ENCODE measurements at regions not wholly inside any gene's neighbourhood (a gene's known extent, or its start where the extent isn't known, plus 50 kb on each side); places are given as distances from the start of the nearest gene placed in this dataset.

DNA sequence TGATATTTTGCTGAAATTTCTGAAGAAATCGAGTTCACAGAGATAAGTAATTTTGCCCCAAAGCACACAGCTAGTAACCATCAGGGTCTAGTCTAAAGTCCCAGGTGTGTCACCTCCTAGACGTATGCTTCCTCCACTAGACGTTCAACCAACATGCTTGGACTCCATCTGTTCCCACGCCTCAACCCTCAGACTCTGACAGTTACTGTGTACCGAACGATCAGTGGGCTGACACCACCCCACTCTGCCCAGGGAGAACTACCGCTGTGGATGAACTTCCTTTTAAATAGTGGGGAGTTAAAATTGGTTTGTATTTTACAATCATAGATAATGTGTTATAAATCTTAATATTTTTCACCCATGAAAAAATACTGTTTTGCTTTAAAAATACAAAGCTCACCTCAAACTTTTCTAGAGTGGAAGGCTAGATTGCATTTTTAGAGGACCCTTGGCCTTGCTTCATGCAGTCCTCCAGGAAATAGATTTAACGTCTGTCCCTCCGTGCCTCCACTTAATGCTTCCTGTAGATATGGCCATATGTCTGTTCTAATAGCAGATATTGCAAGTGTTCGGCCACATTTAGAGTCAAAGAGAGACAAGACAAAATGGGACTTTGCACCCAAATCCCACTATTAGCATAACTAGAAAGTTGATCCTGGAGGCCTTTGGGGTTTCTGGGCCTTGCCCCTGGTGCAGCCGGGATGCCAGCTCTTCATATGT lies 91.4 kb upstream of the ZPBP start:
- Histone ChIP-seq H3K27ac (ENCODE audit: insufficient read depth, low read length, poor library complexity, severe bottlenecking) (no peak overlapping the region), H3K36me3 (ENCODE audit: control insufficient read depth, insufficient read depth, low read length) (no peaks in the 10 kb centered on the region), H3K4me3 (ENCODE audit: low read depth, low read length) (no peak overlapping the region), H3K27me3 (ENCODE audit: control insufficient read depth, insufficient read depth, low read length) (peaks cover 2% of the 10 kb centered on the region), H3K9me3 (ENCODE audit: control insufficient read depth in 2 of 2, low read length in 2 of 2) (no peaks in the 10 kb centered on the region), H3K4me1 (ENCODE audit: control insufficient read depth, insufficient read depth, low read length, poor library complexity, severe bottlenecking) (no peaks in the 10 kb centered on the region)
- H3K4me1 Mint-ChIP-seq = peaks cover 0 to 3% (median 0%) of the 10 kb centered on the region in 4 donors
- no peak overlapping the region for H3K4me3 Mint-ChIP-seq
- peaks cover 0 to 5% (median 1%) of the 10 kb centered on the region in 7 donors for H3K9me3 Mint-ChIP-seq
- ATAC-seq (ENCODE audit: low read depth in 2 of 2) = no peak
- peak overlapping the region in 1 of 3 donors; percentile 60 for H3K27ac Mint-ChIP-seq
- H3K27me3 Mint-ChIP-seq = no peaks in the 10 kb centered on the region
- H3K36me3 Mint-ChIP-seq = no peaks in the 10 kb centered on the region
- DNase-seq = no peak

DNA sequence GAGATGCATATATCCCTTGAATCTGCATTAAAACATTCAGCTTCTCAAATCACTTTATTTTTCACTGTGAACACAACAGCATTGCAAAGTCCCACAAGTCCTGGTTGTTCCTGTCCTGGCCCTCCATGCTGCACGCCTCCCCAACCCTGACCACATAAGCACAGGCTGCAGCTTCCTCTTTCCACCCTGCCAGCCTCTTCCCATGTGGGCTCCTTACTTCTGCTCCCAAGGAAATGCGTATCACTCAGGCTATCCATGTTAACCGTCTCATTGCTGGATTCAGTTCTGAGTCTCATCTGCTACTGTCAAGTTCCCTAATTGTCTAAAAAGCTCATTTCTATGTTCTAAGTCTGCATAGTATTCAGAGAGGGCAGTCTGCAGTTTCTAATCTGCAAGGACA lies 89.7 kb upstream of the ZPBP start:
- Mint-ChIP-seq H3K4me3 (no peak overlapping the region), H3K4me1 (peaks cover 0 to 3% (median 0%) of the 10 kb centered on the region in 4 donors), H3K27ac (no peak overlapping the region), H3K27me3 (peaks cover 2% of the 10 kb centered on the region), H3K9me3 (peaks cover 0 to 1% (median 0%) of the 10 kb centered on the region in 7 donors), H3K36me3 (no peaks in the 10 kb centered on the region)
- Histone ChIP-seq H3K27me3 (ENCODE audit: control insufficient read depth, insufficient read depth, low read length) (no peaks in the 10 kb centered on the region), H3K4me3 (ENCODE audit: low read depth, low read length) (no peak overlapping the region), H3K4me1 (ENCODE audit: control insufficient read depth, insufficient read depth, low read length, poor library complexity, severe bottlenecking) (no peaks in the 10 kb centered on the region), H3K27ac (ENCODE audit: insufficient read depth, low read length, poor library complexity, severe bottlenecking) (no peak overlapping the region), H3K36me3 (ENCODE audit: control insufficient read depth, insufficient read depth, low read length) (no peaks in the 10 kb centered on the region), H3K9me3 (ENCODE audit: control insufficient read depth in 2 of 2, low read length in 2 of 2) (no peaks in the 10 kb centered on the region)
- no peak for DNase-seq
- ATAC-seq (ENCODE audit: low read depth in 2 of 2) = no peak

DNA sequence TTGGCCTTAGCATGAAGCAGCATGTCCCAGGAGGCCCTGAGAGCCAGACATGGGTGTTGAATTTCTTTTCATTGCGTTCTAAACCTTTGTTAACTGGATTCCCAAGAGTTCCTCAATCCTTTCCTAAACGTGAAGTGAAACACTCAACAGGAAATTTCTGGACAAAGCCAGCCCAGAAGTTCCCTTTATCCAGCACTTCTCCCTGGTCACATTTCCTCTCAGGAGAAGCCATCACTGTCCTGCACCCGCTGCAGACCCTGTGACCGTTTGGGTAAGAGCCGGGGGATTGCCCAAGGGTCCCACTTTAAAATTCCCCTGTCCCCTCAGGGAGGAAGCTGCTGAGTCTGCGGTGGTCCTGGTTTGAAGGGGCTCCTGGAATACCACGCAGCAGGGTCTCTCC lies 88.0 kb upstream of the ZPBP start:
- H3K9me3 Mint-ChIP-seq = peaks cover 0 to under 1% (median 0%) of the 10 kb centered on the region in 7 donors
- H3K4me1 ChIP-seq (ENCODE audit: control insufficient read depth, insufficient read depth, low read length, poor library complexity, severe bottlenecking) = no peaks in the 10 kb centered on the region

DNA sequence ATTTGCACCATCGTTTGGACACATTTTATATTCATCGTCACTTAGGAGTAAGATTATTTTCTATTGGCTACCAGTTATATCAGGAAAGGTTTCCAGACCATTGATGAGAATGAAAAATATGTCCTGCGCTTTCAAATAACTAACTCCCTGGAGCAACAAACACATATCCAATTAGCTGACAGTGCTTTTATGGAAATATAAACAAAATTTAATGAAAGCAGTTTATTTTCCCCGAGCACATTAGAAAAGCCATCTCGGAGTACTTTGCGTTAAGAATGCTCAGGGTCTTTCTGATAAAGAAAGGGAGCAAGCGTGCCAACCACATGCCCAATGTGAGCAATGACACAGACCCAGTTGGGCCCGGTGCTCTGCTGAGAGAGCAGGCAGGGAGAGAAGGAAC lies 85.1 kb upstream of the ZPBP start:
- H3K27ac ChIP-seq (ENCODE audit: insufficient read depth, low read length, poor library complexity, severe bottlenecking) = no peak overlapping the region
- H3K27ac Mint-ChIP-seq = no peak overlapping the region
- H3K4me1 Mint-ChIP-seq = peaks cover 0 to 3% (median 0%) of the 10 kb centered on the region in 4 donors
- no peak for ATAC-seq (ENCODE audit: low read depth in 2 of 2)
- no peaks in the 10 kb centered on the region for H3K36me3 ChIP-seq (ENCODE audit: control insufficient read depth, insufficient read depth, low read length)
- no peak overlapping the region for H3K4me3 ChIP-seq (ENCODE audit: low read depth, low read length)
- H3K27me3 Mint-ChIP-seq = peaks cover 22% of the 10 kb centered on the region
- DNase-seq = no peak
- no peaks in the 10 kb centered on the region for H3K27me3 ChIP-seq (ENCODE audit: control insufficient read depth, insufficient read depth, low read length)
- no peaks in the 10 kb centered on the region for H3K36me3 Mint-ChIP-seq
- no peaks in the 10 kb centered on the region for H3K9me3 ChIP-seq (ENCODE audit: control insufficient read depth in 2 of 2, low read length in 2 of 2)
- peaks cover 0 to 1% (median 0%) of the 10 kb centered on the region in 7 donors for H3K9me3 Mint-ChIP-seq
- no peaks in the 10 kb centered on the region for H3K4me1 ChIP-seq (ENCODE audit: control insufficient read depth, insufficient read depth, low read length, poor library complexity, severe bottlenecking)
- no peak overlapping the region for H3K4me3 Mint-ChIP-seq

More for the DNA sequence above, 88.0 kb upstream of the ZPBP start:
- Mint-ChIP-seq H3K27me3 (peaks cover 13% of the 10 kb centered on the region), H3K36me3 (no peaks in the 10 kb centered on the region), H3K4me3 (no peak overlapping the region), H3K4me1 (peaks cover 0 to 3% (median 0%) of the 10 kb centered on the region in 4 donors), H3K27ac (no peak overlapping the region)
- Histone ChIP-seq H3K27me3 (ENCODE audit: control insufficient read depth, insufficient read depth, low read length) (no peaks in the 10 kb centered on the region), H3K36me3 (ENCODE audit: control insufficient read depth, insufficient read depth, low read length) (no peaks in the 10 kb centered on the region), H3K27ac (ENCODE audit: insufficient read depth, low read length, poor library complexity, severe bottlenecking) (no peak overlapping the region), H3K9me3 (ENCODE audit: control insufficient read depth in 2 of 2, low read length in 2 of 2) (no peaks in the 10 kb centered on the region), H3K4me3 (ENCODE audit: low read depth, low read length) (no peak overlapping the region)
- DNase-seq (no peak), ATAC-seq (ENCODE audit: low read depth in 2 of 2) (no peak)

DNA sequence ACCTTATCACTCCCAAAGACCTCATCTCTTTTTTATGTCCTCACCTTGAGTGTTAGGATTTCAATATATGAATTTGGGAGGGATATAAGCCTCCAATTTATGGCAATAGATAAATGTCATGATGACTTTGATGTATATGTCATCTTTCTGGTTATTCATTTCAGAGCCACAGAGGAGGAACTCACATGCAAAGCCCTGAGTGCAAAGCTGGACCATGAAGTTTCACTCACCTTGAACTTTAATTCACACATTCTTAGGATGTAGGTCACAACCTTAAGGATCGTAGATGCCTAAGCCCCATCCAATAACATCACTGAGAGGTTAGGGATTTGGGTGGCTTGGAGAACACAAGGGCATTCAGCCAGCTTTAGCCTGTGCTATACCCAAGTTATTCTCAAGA lies 81.9 kb upstream of the ZPBP start:
- H3K27ac Mint-ChIP-seq = no peak overlapping the region
- no peak for ATAC-seq (ENCODE audit: low read depth in 2 of 2)

DNA sequence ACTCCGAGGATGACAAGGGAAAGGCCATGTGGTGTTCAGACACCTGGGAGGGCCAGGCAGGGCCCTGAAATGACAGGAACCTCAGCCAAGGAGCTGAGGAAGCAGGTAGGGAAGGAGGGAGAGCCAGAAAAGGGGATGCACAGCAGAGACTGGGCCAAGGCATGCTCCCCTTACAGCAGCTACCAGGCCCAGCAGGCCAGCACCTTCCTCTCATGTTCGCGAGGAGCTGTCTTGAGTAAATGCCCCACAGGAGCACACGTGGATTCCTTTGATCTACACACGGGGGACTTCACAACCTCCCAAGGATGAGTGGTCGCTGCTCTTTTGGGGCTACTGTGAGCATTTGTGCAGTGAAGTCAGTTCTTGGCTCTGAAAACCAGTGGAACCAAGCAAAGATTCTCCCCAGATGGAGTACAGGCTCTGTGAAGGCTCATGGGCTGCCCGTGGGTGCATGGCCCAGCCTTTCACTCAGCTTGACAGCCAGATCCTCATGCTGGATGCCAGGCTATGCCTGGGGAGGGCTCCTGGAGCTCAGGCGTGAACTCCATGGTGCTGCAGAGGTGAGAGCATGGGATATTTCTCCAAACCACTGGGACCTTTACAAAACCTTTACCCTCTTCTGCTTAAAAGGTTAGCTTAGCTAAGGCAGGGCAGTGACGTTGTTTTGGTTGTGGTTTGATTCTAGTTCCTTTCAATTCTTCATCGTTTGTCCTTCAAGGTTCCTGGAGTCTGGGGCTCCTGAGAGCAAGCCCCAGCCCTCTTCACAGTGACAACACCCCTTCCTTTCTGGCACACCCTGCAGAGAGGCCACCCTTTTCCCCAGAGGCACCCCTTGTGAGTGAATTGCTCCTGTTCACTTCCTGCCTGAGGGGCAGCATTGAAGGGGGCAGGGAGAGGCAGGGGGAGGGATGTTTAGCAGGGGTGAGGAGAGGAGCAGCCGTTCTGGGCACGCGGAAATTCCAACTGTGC lies 74.2 kb upstream of the ZPBP start:
- Mint-ChIP-seq H3K9me3 (peaks cover 0 to under 1% (median 0%) of the 10 kb centered on the region in 7 donors), H3K27me3 (peaks cover 10% of the 10 kb centered on the region)
- no peaks in the 10 kb centered on the region for H3K27me3 ChIP-seq (ENCODE audit: control insufficient read depth, insufficient read depth, low read length)

More for the DNA sequence above, 81.9 kb upstream of the ZPBP start:
- Mint-ChIP-seq H3K36me3 (no peaks in the 10 kb centered on the region), H3K27me3 (peaks cover 40% of the 10 kb centered on the region), H3K4me1 (peaks cover 0 to 2% (median 0%) of the 10 kb centered on the region in 4 donors), H3K9me3 (peaks cover 0 to 1% (median 0%) of the 10 kb centered on the region in 7 donors), H3K4me3 (no peak overlapping the region)
- Histone ChIP-seq H3K4me3 (ENCODE audit: low read depth, low read length) (no peak overlapping the region), H3K27ac (ENCODE audit: insufficient read depth, low read length, poor library complexity, severe bottlenecking) (no peak overlapping the region), H3K4me1 (ENCODE audit: control insufficient read depth, insufficient read depth, low read length, poor library complexity, severe bottlenecking) (no peaks in the 10 kb centered on the region), H3K27me3 (ENCODE audit: control insufficient read depth, insufficient read depth, low read length) (no peaks in the 10 kb centered on the region), H3K36me3 (ENCODE audit: control insufficient read depth, insufficient read depth, low read length) (no peaks in the 10 kb centered on the region), H3K9me3 (ENCODE audit: control insufficient read depth in 2 of 2, low read length in 2 of 2) (no peaks in the 10 kb centered on the region)
- no peak for DNase-seq

DNA sequence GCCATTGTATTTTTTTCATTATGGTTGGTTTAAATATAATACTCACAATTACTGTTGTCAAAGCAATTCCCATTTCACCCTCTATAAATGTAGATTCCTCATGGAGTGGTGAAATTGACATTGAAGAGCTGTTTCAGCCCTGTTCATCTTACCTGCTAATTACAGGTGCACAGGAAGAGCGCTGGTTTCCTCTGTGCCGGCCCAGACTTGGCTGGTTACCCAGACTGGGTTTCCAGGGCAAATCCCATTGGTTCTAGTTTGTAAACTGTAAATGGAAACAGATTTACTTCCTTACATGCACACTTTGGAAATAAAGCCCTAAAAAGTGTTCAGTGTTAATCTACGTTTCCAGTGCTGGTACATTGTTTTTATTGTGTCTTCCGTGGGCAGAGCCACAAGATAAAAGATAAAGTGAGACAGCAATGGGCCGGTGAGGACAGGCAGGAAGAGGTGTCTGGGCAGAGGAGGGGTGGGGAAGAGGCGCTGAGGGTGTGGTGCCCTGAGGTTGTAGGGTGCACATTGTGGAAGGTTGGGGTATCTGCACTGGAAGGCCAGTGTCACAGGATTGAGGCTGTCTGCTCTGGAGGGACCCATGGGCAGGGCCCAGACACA lies 71.6 kb upstream of the ZPBP start:
- DNase-seq = peak in 2 of 3 donors; percentile 30 to 76
- Mint-ChIP-seq H3K36me3 (no peaks in the 10 kb centered on the region), H3K27me3 (no peaks in the 10 kb centered on the region), H3K9me3 (no peaks in the 10 kb centered on the region), H3K4me3 (peak overlapping the region; percentile 1 to 79 (median 67)), H3K4me1 (peaks cover 25 to 70% (median 38%) of the 10 kb centered on the region in 4 donors), H3K27ac (peak overlapping the region; percentile 84 to 92 (median 85))
- Histone ChIP-seq H3K36me3 (ENCODE audit: control insufficient read depth, insufficient read depth, low read length) (no peaks in the 10 kb centered on the region), H3K27me3 (ENCODE audit: control insufficient read depth, insufficient read depth, low read length) (no peaks in the 10 kb centered on the region), H3K4me1 (ENCODE audit: control insufficient read depth, insufficient read depth, low read length, poor library complexity, severe bottlenecking) (peaks cover 47% of the 10 kb centered on the region), H3K27ac (ENCODE audit: insufficient read depth, low read length, poor library complexity, severe bottlenecking) (peak overlapping the region; percentile 60), H3K4me3 (ENCODE audit: low read depth, low read length) (peak overlapping the region; percentile 70), H3K9me3 (ENCODE audit: control insufficient read depth in 2 of 2, low read length in 2 of 2) (no peaks in the 10 kb centered on the region)
- peak; percentile 81 to 83 for ATAC-seq (ENCODE audit: low read depth in 2 of 2)

More for the DNA sequence above, 74.2 kb upstream of the ZPBP start:
- Mint-ChIP-seq H3K4me1 (peaks cover 24 to 66% (median 37%) of the 10 kb centered on the region in 4 donors), H3K4me3 (peak overlapping the region in 3 of 4 donors; percentile 48 to 68 (median 53)), H3K36me3 (no peaks in the 10 kb centered on the region), H3K27ac (peak overlapping the region; percentile 92 to 94 (median 93))
- Histone ChIP-seq H3K4me3 (ENCODE audit: low read depth, low read length) (no peak overlapping the region), H3K27ac (ENCODE audit: insufficient read depth, low read length, poor library complexity, severe bottlenecking) (peak overlapping the region; percentile 47), H3K9me3 (ENCODE audit: control insufficient read depth in 2 of 2, low read length in 2 of 2) (no peaks in the 10 kb centered on the region), H3K36me3 (ENCODE audit: control insufficient read depth, insufficient read depth, low read length) (no peaks in the 10 kb centered on the region), H3K4me1 (ENCODE audit: control insufficient read depth, insufficient read depth, low read length, poor library complexity, severe bottlenecking) (peaks cover 47% of the 10 kb centered on the region)
- ATAC-seq (ENCODE audit: low read depth in 2 of 2) (peak; percentile 29 to 31), DNase-seq (peak in 2 of 3 donors; percentile 16 to 82)

Data from CD4-positive, CD25-positive, alpha-beta regulatory T cell (primary cell).